ENCODE measurements at regions not wholly inside any gene's neighbourhood (a gene's known extent, or its start where the extent isn't known, plus 50 kb on each side); places are given as distances from the start of the nearest gene placed in this dataset.

- DNase-seq (ENCODE audit: low read depth) = no peak
- H3K4me3 ChIP-seq (ENCODE audit: control insufficient read depth, low read depth, low read length) = no peak overlapping the region
- no peak for TF ChIP-seq CTCF (conservative IDR thresholded peaks at IDR 0.05; ENCODE audit: control insufficient read depth, insufficient read depth, low read depth, low read length)
These were observed 817.2 kb downstream of the SOCS6 start for GRCh38 chr18:71105994-71106546.

- peak overlapping the region; percentile 12 for H3K4me3 ChIP-seq (ENCODE audit: control insufficient read depth, low read depth, low read length)
- no peak for TF ChIP-seq CTCF (conservative IDR thresholded peaks at IDR 0.05; ENCODE audit: control insufficient read depth, insufficient read depth, low read depth, low read length)
- DNase-seq (ENCODE audit: low read depth) = peak; percentile 84
These were observed 816.4 kb downstream of the SOCS6 start for GRCh38 chr18:71105078-71105819.

- TF ChIP-seq CTCF (conservative IDR thresholded peaks at IDR 0.05; ENCODE audit: control insufficient read depth, insufficient read depth, low read depth, low read length) = no peak
- no peak for DNase-seq (ENCODE audit: low read depth)
- H3K4me3 ChIP-seq (ENCODE audit: control insufficient read depth, low read depth, low read length) = no peak overlapping the region
These were observed 790.8 kb downstream of the SOCS6 start for GRCh38 chr18:71079606-71080005.

GRCh38 chr18:71077451-71077850 lies 788.6 kb downstream of the SOCS6 start:
- no peak for TF ChIP-seq CTCF (conservative IDR thresholded peaks at IDR 0.05; ENCODE audit: control insufficient read depth, insufficient read depth, low read depth, low read length)
- no peak for DNase-seq (ENCODE audit: low read depth)
- H3K4me3 ChIP-seq (ENCODE audit: control insufficient read depth, low read depth, low read length) = no peak overlapping the region

GRCh38 chr18:71075147-71075546 lies 786.3 kb downstream of the SOCS6 start:
- H3K4me3 ChIP-seq (ENCODE audit: control insufficient read depth, low read depth, low read length) = no peak overlapping the region
- no peak for DNase-seq (ENCODE audit: low read depth)
- TF ChIP-seq CTCF (conservative IDR thresholded peaks at IDR 0.05; ENCODE audit: control insufficient read depth, insufficient read depth, low read depth, low read length) = no peak

GRCh38 chr18:71068338-71068737 lies 779.5 kb downstream of the SOCS6 start:
- TF ChIP-seq CTCF (conservative IDR thresholded peaks at IDR 0.05; ENCODE audit: control insufficient read depth, insufficient read depth, low read depth, low read length) = no peak
- H3K4me3 ChIP-seq (ENCODE audit: control insufficient read depth, low read depth, low read length) = no peak overlapping the region
- no peak for DNase-seq (ENCODE audit: low read depth)
